Activated CD4-positive, alpha-beta memory T cell treated with anti-CD3 and anti-CD28 coated beads, Interleukin-2, amount 10 ng/mL, durations not matched to agents 7 days and 5 days (primary cell): ENCODE measurements at regions not wholly inside any gene's neighbourhood (a gene's known extent, or its start where the extent isn't known, plus 50 kb on each side); places are given as distances from the start of the nearest gene placed in this dataset.
"Not testable (repeated sequence)": the region's sequence is repeated elsewhere in the genome, so short reads cannot be mapped to it uniquely, and the experiment has no call there.

ENCODE experiments used
- CTCF ChIA-PET: fragments of 350-600 bp; sonication (Branson Sonifier 250); formaldehyde crosslinking; loops from one replicate; lab custom pipeline; 2021; ENCODE audit warnings: antibody characterized with exemption, inconsistent platforms; lab: Charles Lee
- POLR2A ChIA-PET: fragments of 350-600 bp; sonication (Branson Sonifier 250); formaldehyde crosslinking; loops from one replicate; lab custom pipeline; 2021; ENCODE audit warnings: antibody characterized with exemption; lab: Charles Lee
- DNase-seq: peaks from one replicate; pipeline ENCODE4 v3.0.0-alpha.2; 2020
- H3K27ac Mint-ChIP-seq: one replicate; pipeline ENCODE4 v1.8.0; 2021; ENCODE audit warnings: mild to moderate bottlenecking, mixed read lengths
- H3K27me3 Mint-ChIP-seq: one replicate; pipeline ENCODE4 v1.8.0; 2021; ENCODE audit warnings: mixed read lengths
- H3K36me3 Mint-ChIP-seq: one replicate; pipeline ENCODE4 v1.8.0; 2021; ENCODE audit warnings: low read depth, mixed read lengths
- H3K4me1 Mint-ChIP-seq: one replicate; pipeline ENCODE4 v1.8.0; 2021; ENCODE audit warnings: mixed read lengths
- H3K4me3 Mint-ChIP-seq: one replicate; pipeline ENCODE4 v1.8.0; 2021; ENCODE audit warnings: mild to moderate bottlenecking, mixed read lengths
- H3K9me3 Mint-ChIP-seq: one replicate; pipeline ENCODE4 v1.8.0; 2021; ENCODE audit warnings: mixed read lengths

- Mint-ChIP-seq H3K27me3 (no peaks in the 10 kb centered on the region), H3K27ac (no peak overlapping the region), H3K4me1 (no peaks in the 10 kb centered on the region), H3K36me3 (no peaks in the 10 kb centered on the region), H3K4me3 (no peak overlapping the region), H3K9me3 (no peaks in the 10 kb centered on the region)
- POLR2A ChIA-PET, result no interaction called here
- CTCF ChIA-PET, result no interaction called here
- DNase-seq, result no peak
Observed at GRCh38 chrX:94831364-94831763, 1157.4 kb downstream of the FAM133A start.

- POLR2A ChIA-PET, result no interaction called here
- no peaks in the 10 kb centered on the region for H3K27me3 Mint-ChIP-seq
- H3K4me1 Mint-ChIP-seq, result no peaks in the 10 kb centered on the region
- no peak overlapping the region for H3K4me3 Mint-ChIP-seq
- H3K27ac Mint-ChIP-seq, result no peak overlapping the region
- H3K9me3 Mint-ChIP-seq, result no peaks in the 10 kb centered on the region
- H3K36me3 Mint-ChIP-seq, result no peaks in the 10 kb centered on the region
- DNase-seq, result no peak
- CTCF ChIA-PET, result no interaction called here
Observed at GRCh38 chrX:94834226-94834625, 1160.2 kb downstream of the FAM133A start.

GRCh38 chrX:94850811-94851210, 1176.8 kb downstream of the FAM133A start:
- no peaks in the 10 kb centered on the region for H3K4me1 Mint-ChIP-seq
- no peaks in the 10 kb centered on the region for H3K36me3 Mint-ChIP-seq
- H3K27me3 Mint-ChIP-seq, result no peaks in the 10 kb centered on the region
- no peak overlapping the region for H3K4me3 Mint-ChIP-seq
- H3K9me3 Mint-ChIP-seq, result peaks cover 2% of the 10 kb centered on the region
- ChIA-PET CTCF (no interaction called here), POLR2A (no interaction called here)
- no peak for DNase-seq
- H3K27ac Mint-ChIP-seq, result no peak overlapping the region

- no peak overlapping the region for H3K27ac Mint-ChIP-seq
- no peak for DNase-seq
- ChIA-PET CTCF (no interaction called here), POLR2A (no interaction called here)
- H3K4me1 Mint-ChIP-seq, result no peaks in the 10 kb centered on the region
- no peaks in the 10 kb centered on the region for H3K36me3 Mint-ChIP-seq
- H3K9me3 Mint-ChIP-seq, result peaks cover 2% of the 10 kb centered on the region
- no peak overlapping the region for H3K4me3 Mint-ChIP-seq
- H3K27me3 Mint-ChIP-seq, result no peaks in the 10 kb centered on the region
Observed at GRCh38 chrX:94854251-94854650, 1180.2 kb downstream of the FAM133A start.

- POLR2A ChIA-PET, H3K4me1 Mint-ChIP-seq, H3K36me3 Mint-ChIP-seq, CTCF ChIA-PET, DNase-seq, H3K4me3 Mint-ChIP-seq, H3K9me3 Mint-ChIP-seq, H3K27ac Mint-ChIP-seq, H3K27me3 Mint-ChIP-seq: not testable (repeated sequence)
Observed at GRCh38 chrX:94862470-94862869, 1188.5 kb downstream of the FAM133A start.

GRCh38 chrX:94871640-94872039, 1197.6 kb downstream of the FAM133A start:
- ChIA-PET CTCF (no interaction called here), POLR2A (no interaction called here)
- no peaks in the 10 kb centered on the region for H3K27me3 Mint-ChIP-seq
- no peak for DNase-seq
- no peaks in the 10 kb centered on the region for H3K36me3 Mint-ChIP-seq
- no peaks in the 10 kb centered on the region for H3K4me1 Mint-ChIP-seq
- H3K4me3 Mint-ChIP-seq, result no peak overlapping the region
- peaks cover 8% of the 10 kb centered on the region for H3K9me3 Mint-ChIP-seq
- H3K27ac Mint-ChIP-seq, result no peak overlapping the region

- Mint-ChIP-seq H3K27me3 (no peaks in the 10 kb centered on the region), H3K27ac (no peak overlapping the region), H3K36me3 (no peaks in the 10 kb centered on the region), H3K4me1 (no peaks in the 10 kb centered on the region), H3K4me3 (no peak overlapping the region), H3K9me3 (peaks cover 3% of the 10 kb centered on the region)
- ChIA-PET POLR2A (no interaction called here), CTCF (no interaction called here)
- DNase-seq, result no peak
Observed at GRCh38 chrX:94901849-94902248, 1227.8 kb downstream of the FAM133A start.

GRCh38 chrX:94908171-94908570, 1234.2 kb downstream of the FAM133A start:
- ChIA-PET CTCF (no interaction called here), POLR2A (no interaction called here)
- DNase-seq, result no peak
- H3K36me3 Mint-ChIP-seq, result no peaks in the 10 kb centered on the region
- H3K4me1 Mint-ChIP-seq, result no peaks in the 10 kb centered on the region
- peaks cover 2% of the 10 kb centered on the region for H3K9me3 Mint-ChIP-seq
- H3K27me3 Mint-ChIP-seq, result no peaks in the 10 kb centered on the region
- H3K27ac Mint-ChIP-seq, result no peak overlapping the region
- no peak overlapping the region for H3K4me3 Mint-ChIP-seq

GRCh38 chrX:94908648-94909047, 1234.6 kb downstream of the FAM133A start:
- Mint-ChIP-seq H3K27ac (no peak overlapping the region), H3K27me3 (no peaks in the 10 kb centered on the region), H3K4me3 (no peak overlapping the region), H3K9me3 (no peaks in the 10 kb centered on the region), H3K4me1 (no peaks in the 10 kb centered on the region), H3K36me3 (no peaks in the 10 kb centered on the region)
- POLR2A ChIA-PET, result no interaction called here
- DNase-seq, result no peak
- CTCF ChIA-PET, result no interaction called here

GRCh38 chrX:94914235-94914634, 1240.2 kb downstream of the FAM133A start:
- no peak overlapping the region for H3K27ac Mint-ChIP-seq
- no peaks in the 10 kb centered on the region for H3K4me1 Mint-ChIP-seq
- DNase-seq, result no peak
- H3K9me3 Mint-ChIP-seq, result no peaks in the 10 kb centered on the region
- no peaks in the 10 kb centered on the region for H3K36me3 Mint-ChIP-seq
- POLR2A ChIA-PET, result no interaction called here
- CTCF ChIA-PET, result no interaction called here
- H3K27me3 Mint-ChIP-seq, result no peaks in the 10 kb centered on the region
- no peak overlapping the region for H3K4me3 Mint-ChIP-seq

- no peak overlapping the region for H3K4me3 Mint-ChIP-seq
- no peak for DNase-seq
- H3K4me1 Mint-ChIP-seq, result no peaks in the 10 kb centered on the region
- ChIA-PET CTCF (no interaction called here), POLR2A (no interaction called here)
- H3K9me3 Mint-ChIP-seq, result peaks cover 5% of the 10 kb centered on the region
- H3K27ac Mint-ChIP-seq, result no peak overlapping the region
- no peaks in the 10 kb centered on the region for H3K27me3 Mint-ChIP-seq
- H3K36me3 Mint-ChIP-seq, result no peaks in the 10 kb centered on the region
Observed at GRCh38 chrX:94932278-94932965, 1258.4 kb downstream of the FAM133A start.

- CTCF ChIA-PET, result no interaction called here
- peaks cover 2% of the 10 kb centered on the region for H3K9me3 Mint-ChIP-seq
Observed at GRCh38 chrX:94936722-94937121, 1262.7 kb downstream of the FAM133A start.

GRCh38 chrX:94937491-94937890, 1263.5 kb downstream of the FAM133A start:
- ChIA-PET CTCF (no interaction called here), POLR2A (no interaction called here)
- Mint-ChIP-seq H3K4me3 (no peak overlapping the region), H3K9me3 (peaks cover 7% of the 10 kb centered on the region), H3K27me3 (no peaks in the 10 kb centered on the region), H3K27ac (no peak overlapping the region), H3K36me3 (no peaks in the 10 kb centered on the region), H3K4me1 (no peaks in the 10 kb centered on the region)
- no peak for DNase-seq

More at GRCh38 chrX:94936722-94937121, 1262.7 kb downstream of the FAM133A start:
- no peaks in the 10 kb centered on the region for H3K4me1 Mint-ChIP-seq
- no peaks in the 10 kb centered on the region for H3K27me3 Mint-ChIP-seq
- H3K4me3 Mint-ChIP-seq, result no peak overlapping the region
- H3K36me3 Mint-ChIP-seq, result no peaks in the 10 kb centered on the region
- no peak for DNase-seq
- POLR2A ChIA-PET, result no interaction called here
- H3K27ac Mint-ChIP-seq, result no peak overlapping the region

- POLR2A ChIA-PET, result no interaction called here
- no peak overlapping the region for H3K4me3 Mint-ChIP-seq
Observed at GRCh38 chrX:94942603-94943002, 1268.6 kb downstream of the FAM133A start.

More at GRCh38 chrX:94942603-94943002, 1268.6 kb downstream of the FAM133A start:
- Mint-ChIP-seq H3K4me1 (no peaks in the 10 kb centered on the region), H3K27me3 (no peaks in the 10 kb centered on the region), H3K9me3 (peaks cover 8% of the 10 kb centered on the region), H3K27ac (no peak overlapping the region), H3K36me3 (no peaks in the 10 kb centered on the region)
- no peak for DNase-seq
- CTCF ChIA-PET, result no interaction called here
